Putamen (tissue), 1 donor: ENCODE measurements at regions not wholly inside any gene's neighbourhood (a gene's known extent, or its start where the extent isn't known, plus 50 kb on each side); places are given as distances from the start of the nearest gene placed in this dataset.

ENCODE experiments used
- DNase-seq: peaks from one replicate; pipeline ENCODE4 v3.0.0-alpha.2; 2016; ENCODE audit warnings: low spot score

DNA sequence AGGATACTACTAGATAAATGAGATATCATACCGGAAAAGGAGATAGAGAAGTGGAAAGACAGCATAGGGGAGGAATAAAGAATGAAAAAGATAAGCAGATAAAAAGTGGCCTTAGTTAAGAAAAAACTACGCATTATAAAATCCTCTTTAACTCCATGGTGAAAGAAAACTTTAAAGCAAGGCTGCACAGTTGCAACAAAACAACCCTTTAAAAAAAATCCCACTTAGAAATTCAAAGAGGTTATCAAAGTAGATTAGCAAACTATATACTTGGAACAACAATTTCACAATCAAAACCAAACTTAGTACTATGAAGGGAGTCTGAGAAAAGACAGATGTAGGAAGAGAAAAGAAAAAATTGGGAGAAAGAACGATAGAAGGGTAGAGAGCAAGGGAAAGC, 133.4 kb upstream of the OSR1 start:
- DNase-seq: no peak

- DNase-seq: no peak
Observed at GRCh38 chr2:19490846-19491435, 132.5 kb upstream of the OSR1 start.

DNA sequence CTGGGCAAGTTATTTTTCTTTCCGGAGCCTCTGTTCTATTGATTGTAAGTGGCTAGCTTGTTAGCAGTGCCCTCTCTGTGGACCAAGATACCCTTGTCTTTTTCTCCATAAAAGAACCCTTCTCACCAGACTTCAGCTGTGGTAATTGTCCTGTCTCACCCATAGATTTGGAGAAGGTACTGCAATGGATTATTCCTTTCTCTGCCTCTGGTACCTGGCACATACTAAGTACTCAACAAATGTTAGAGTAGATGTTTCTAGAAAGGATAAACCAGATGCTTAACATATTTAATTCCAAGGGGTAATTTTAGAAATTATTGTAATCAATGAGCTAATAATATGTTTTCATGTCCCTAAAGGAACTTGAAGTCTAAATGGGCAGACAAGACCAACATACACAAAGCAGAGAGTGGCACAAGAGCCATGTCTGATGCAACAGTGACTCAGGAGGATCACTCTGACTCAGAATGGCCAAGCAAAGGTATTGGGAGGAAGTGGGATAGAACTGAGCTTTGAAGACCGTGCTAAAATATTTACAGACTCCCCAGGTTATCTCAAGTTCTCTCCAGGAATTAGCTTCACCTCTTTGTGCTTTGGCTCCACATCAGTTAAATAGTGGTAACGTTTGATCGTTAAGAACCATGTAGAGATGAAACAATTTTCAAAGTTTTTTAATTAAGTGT, 129.7 kb upstream of the OSR1 start:
- no peak for DNase-seq

DNA sequence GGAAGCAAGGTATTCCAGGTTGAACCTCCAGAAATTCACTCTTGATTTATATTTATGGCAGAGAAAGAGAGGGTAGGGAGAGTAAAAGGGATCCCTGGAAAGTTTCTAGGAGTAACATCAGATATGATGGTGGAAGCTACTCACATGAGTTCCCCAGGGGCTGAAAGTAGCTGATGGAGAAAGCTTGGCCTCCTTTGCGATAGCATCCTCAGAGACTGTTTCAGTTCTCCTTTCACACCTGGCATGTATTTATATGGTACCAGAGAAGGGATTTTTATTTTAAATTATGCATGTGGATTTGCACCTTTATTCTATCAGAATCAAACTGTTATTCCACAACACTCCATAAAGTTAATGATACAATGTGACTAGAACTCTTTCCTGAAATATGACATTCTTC, 126.3 kb upstream of the OSR1 start:
- no peak for DNase-seq

DNA sequence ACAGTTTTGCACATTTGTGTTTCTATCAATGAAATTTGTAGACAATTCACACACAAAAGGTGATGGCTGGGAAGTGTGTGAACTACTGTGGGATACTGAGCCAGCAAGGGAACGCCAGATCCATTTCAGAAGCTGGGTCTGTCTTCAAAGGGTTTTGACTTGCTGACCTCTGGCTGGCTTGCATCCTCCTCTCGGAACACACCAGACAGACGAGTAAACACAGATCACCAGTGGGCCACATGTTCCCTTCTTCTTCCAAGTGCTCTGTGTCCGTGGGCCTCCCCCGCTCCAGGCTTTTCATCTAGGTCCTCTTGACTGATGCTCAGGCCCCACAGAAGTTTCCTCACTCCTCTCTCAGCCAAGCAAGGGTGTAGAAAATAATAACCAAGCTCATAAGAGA, 122.2 kb upstream of the OSR1 start:
- DNase-seq: no peak

GRCh38 chr2:19479666-19480065, 121.2 kb upstream of the OSR1 start:
- no peak for DNase-seq

DNA sequence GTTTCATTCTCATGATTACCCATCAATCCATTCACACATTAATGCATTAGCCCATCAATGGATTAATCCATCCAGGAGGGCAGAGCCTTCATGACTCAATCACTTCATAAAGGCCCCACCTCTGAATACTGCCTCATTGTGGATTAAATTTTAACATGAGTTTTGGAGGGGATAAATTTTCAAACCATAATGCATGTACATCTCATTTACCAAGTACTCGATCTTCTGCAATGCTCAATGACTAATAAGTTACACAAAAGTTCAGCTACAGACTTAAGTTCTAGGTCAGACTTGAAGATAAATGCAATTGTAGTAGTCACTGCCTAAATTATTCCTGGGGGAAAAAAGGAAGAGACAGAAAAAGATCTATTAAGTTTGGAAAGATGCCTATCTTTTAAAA, 120.0 kb upstream of the OSR1 start:
- DNase-seq: no peak

DNA sequence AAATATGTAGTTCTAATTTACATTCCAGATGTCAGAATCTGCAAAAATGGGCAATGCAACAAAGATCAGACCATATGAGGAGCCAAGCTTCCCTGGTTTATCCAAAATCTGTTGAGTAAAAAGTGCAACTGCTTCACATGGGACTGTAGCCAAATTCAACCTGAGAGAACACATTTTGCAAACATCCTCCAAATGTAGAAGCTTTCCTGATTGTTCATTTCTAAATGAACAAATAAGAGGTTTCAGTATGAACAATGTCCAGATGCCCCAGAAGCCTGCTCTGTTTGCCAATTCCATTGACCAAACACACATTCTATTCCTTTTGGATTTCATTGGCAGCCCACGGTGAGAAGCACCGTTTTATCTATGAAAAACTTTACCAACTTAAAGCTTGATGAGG, 117.9 kb upstream of the OSR1 start:
- no peak for DNase-seq

GRCh38 chr2:19474128-19474527, 115.7 kb upstream of the OSR1 start:
- peak; percentile 28 for DNase-seq

- no peak for DNase-seq
Observed at GRCh38 chr2:19473350-19473749, 114.9 kb upstream of the OSR1 start.

GRCh38 chr2:19472391-19472978, 114.1 kb upstream of the OSR1 start:
- no peak for DNase-seq

- DNase-seq: no peak
Observed at GRCh38 chr2:19471491-19471890, 113.1 kb upstream of the OSR1 start.

GRCh38 chr2:19465978-19466377, 107.6 kb upstream of the OSR1 start:
- no peak for DNase-seq

GRCh38 chr2:19462256-19462645, 103.8 kb upstream of the OSR1 start:
- no peak for DNase-seq

DNA sequence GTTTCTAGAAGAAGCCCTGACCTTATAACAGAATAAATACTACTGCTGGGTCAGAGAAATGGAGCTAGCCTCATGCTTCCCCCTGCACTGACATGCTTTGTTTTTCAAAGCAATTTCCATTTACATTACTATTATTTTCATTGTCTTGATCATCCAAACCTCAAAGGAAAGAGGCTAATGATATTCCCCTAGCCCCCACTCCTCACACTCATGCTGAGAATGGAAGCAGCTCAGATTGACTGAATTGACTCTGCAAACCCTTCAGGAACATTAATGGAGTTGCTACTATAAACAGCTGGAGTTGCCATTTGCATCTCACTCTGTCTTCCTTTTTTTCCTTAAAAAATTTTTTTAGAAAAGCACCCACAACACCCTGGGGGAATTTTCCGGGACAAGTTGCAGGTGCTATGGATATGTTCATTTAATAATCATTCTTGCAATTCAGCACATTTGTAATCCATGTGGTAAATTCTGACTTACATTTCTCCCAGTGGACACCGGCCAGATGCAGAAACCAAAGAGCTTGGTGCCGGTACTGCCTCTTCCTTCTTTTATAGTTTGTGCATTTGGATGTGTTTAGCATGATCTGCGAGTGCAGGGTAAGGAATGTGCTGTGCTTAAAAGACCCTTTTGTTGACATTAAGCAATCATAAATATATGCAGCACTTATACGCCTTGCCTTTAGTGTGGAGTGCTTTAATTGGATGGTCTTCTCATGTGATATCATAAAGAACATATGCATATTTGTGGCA, 103.3 kb upstream of the OSR1 start:
- DNase-seq: no peak

DNA sequence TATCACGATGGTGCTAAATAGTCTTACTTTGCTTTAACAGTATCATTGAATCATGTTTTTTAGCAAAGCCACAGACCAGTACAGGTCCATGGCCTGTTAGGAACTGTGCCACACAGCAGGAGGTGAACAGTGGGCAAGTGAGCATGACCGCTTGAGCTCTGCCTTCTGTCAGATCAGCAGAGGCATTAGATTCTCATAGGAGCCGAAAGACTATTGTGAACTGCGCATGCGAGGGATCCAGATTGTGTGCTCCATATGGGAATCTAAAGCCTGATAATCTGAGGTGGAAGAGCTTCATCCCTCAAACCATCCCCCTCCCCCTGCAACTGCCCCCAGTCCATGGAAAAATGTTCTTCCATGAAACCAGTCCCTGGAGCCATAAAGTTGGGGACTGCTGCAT, 102.3 kb upstream of the OSR1 start:
- DNase-seq: no peak

DNA sequence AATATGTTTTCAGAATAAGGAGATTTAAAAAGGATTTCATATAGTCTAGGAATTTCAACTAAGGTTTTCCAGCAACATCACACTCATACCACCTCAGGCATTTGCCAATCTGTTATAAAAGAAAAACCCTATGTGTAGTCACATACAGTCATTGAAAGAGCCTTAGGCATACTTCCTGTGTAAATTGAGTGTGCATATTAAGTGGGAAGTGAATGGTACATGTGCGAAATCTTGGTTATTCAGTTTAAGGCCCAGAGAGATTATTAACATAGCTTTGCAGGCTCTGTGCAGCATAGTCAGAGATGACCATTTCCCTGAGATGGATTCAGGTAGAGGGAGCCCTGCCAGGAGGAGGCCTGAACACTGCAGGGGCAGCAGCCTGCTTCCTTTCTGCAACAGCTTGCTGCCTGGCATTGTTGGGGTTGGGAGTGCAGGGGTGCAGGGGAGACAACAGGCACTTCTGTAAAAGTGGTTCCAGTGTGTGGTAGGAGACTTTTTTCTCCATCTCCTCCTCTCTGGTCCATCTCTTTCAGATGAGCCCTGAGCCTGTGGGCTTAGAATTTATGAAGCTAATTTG, 100.1 kb upstream of the OSR1 start:
- DNase-seq: no peak

DNA sequence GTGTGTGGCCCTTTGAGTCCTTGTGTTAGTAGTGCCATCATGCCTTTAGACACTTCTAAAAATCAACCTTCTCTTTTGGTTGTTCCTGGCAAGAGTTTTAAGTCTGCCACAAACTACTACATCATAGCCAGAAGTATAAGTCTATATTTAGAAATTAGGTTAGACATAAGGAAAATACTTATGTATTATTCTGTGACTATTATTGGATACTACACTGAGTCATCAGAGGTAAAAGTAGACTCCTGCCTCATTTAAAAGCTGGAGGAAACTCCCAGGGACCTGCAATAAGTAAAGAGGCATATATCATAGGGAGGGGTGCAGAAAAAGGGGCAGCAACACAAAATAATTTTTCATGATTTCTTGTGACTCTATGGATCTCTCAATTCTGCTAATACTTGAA, 99.4 kb upstream of the OSR1 start:
- DNase-seq: peak; percentile 23

GRCh38 chr2:19456705-19457309, 98.4 kb upstream of the OSR1 start:
- DNase-seq: no peak

DNA sequence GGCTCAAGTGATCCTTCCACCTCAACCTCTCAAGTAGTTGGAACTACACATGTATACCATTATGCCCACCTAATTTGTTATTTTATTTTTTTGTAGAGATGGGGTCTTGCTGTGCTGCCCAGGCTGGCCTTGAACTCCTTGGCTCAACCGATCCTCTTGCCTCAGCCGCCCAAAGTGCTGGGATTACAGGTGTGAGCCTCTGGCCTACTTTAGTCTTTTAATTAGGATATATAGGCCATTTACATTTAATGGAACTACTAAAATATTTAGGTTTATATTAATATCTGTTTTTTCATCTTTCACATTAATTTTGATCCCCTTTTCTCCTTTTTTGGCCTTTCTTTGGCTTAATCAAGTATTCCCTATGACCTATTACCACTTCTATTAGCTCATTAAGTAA, 95.7 kb upstream of the OSR1 start:
- DNase-seq: no peak

DNA sequence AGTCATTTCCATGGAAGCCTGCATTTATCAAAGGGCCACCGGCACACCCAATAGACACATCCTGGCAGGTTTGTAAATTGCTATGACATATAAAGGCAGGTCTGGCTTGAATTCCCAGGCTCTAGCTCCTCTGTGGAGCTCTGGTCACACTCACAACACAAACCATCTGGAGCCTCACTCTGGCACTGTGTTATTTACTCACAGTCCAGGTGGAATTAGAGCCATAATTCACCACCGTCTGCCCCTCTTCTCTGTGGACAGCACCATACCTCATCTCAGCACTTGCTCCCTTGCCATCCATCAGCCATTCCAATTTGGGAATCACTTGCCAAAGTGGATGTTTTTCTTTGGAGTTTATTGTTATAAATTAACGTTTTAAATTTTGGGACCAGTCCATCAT, 84.3 kb upstream of the OSR1 start:
- DNase-seq: no peak

- no peak for DNase-seq
Observed at GRCh38 chr2:19439081-19439480, 80.7 kb upstream of the OSR1 start.
